Natural killer cell (primary cell): ENCODE measurements at regions not wholly inside any gene's neighbourhood (a gene's known extent, or its start where the extent isn't known, plus 50 kb on each side); places are given as distances from the start of the nearest gene placed in this dataset.

Experiments used
- ATAC-seq, 3 donors: fragments of 150-1000 bp in 2 of 3; fragments of 200-7000 bp in 1 of 3; cut with Tn5 transposase; 1 replicate in 1 of 3; 2 replicates in 2 of 3; pipeline ENCODE4 v1.10.0; 2021; ENCODE audit warnings: mild to moderate bottlenecking in 2 of 3, moderate library complexity in 2 of 3
- DNase-seq, 2 donors: peaks; one replicate each; pipeline versions ENCODE4 v3.0.0 to v3.0.0-alpha.2; 2013 to 2021; ENCODE audit warnings: mixed read lengths in 1 of 2
- H3K27ac ChIP-seq: one replicate; pipeline ENCODE4 v1.5.1; 2013; ENCODE audit warnings: mild to moderate bottlenecking, low read length
- H3K27me3 ChIP-seq: one replicate; pipeline ENCODE4 v1.6.1; 2013; ENCODE audit warnings: low read length; ENCODE audit not compliant: control insufficient read depth, insufficient read depth
- H3K36me3 ChIP-seq: one replicate; pipeline ENCODE4 v1.6.1; 2013; ENCODE audit warnings: low read length; ENCODE audit not compliant: control insufficient read depth, insufficient read depth
- H3K4me1 ChIP-seq: one replicate; pipeline ENCODE4 v1.6.1; 2013; ENCODE audit warnings: low read length; ENCODE audit not compliant: control insufficient read depth, insufficient read depth
- H3K4me3 ChIP-seq: one replicate; pipeline ENCODE4 v1.5.1; 2013; ENCODE audit warnings: low read length
- H3K9me3 ChIP-seq: one replicate; pipeline ENCODE4 v1.6.1; 2013; ENCODE audit warnings: low read length; ENCODE audit not compliant: control insufficient read depth, insufficient read depth
- H3K27ac Mint-ChIP-seq, 2 donors: one replicate each; pipeline ENCODE4 v1.8.0; 2022; ENCODE audit warnings: mild to moderate bottlenecking in 2 of 2, mixed read lengths in 2 of 2, moderate library complexity in 1 of 2
- H3K27me3 Mint-ChIP-seq, 2 donors: one replicate each; pipeline ENCODE4 v1.8.0; 2022; ENCODE audit warnings: low read depth in 2 of 2, mixed read lengths in 2 of 2
- H3K36me3 Mint-ChIP-seq: one replicate; pipeline ENCODE4 v1.8.0; 2022; ENCODE audit warnings: mixed read lengths
- H3K4me1 Mint-ChIP-seq, 2 donors: one replicate each; pipeline ENCODE4 v1.8.0; 2022; ENCODE audit warnings: mixed read lengths in 2 of 2
- H3K4me3 Mint-ChIP-seq: one replicate; pipeline ENCODE4 v1.8.0; 2022; ENCODE audit warnings: mild to moderate bottlenecking, moderate library complexity, mixed read lengths
- H3K9me3 Mint-ChIP-seq, 2 donors: one replicate each; pipeline ENCODE4 v1.8.0; 2022; ENCODE audit warnings: mixed read lengths in 2 of 2
- CTCF ChIP-seq: fragments of 200-600 bp; IDR thresholded peaks from one replicate; pipeline ENCODE4 v1.8.0; 2022; ENCODE audit warnings: antibody characterized with exemption
- WGBS: methylation state at CpG from one replicate; pipeline ENCODE4 v1.1.7; 2013; ENCODE audit warnings: missing lambda C conversion rate; ENCODE audit not compliant: insufficient coverage; 5-methylcytosine and 5-hydroxymethylcytosine counted together
- intact Hi-C: fragments of 100-400 bp; cut with micrococcal nuclease; formaldehyde crosslinking; loops from one replicate; pipeline ENCODE4 v1.14.2; 2022

- WGBS: 92% methylated on average over 3 of the region's 3 CpGs
- DNase-seq (no peak), ATAC-seq (no peak)
- intact Hi-C loops: no loop called here
- Mint-ChIP-seq H3K36me3 (no peaks in the 10 kb centered on the region), H3K9me3 (no peaks in the 10 kb centered on the region), H3K4me1 (no peaks in the 10 kb centered on the region), H3K27me3 (peaks cover 0 to 3% of the 10 kb centered on the region in 2 donors), H3K4me3 (no peak overlapping the region), H3K27ac (no peak overlapping the region)
- Histone ChIP-seq H3K4me3 (no peak overlapping the region), H3K9me3 (peaks cover 7% of the 10 kb centered on the region), H3K27ac (no peak overlapping the region), H3K36me3 (no peaks in the 10 kb centered on the region), H3K4me1 (no peaks in the 10 kb centered on the region), H3K27me3 (no peaks in the 10 kb centered on the region)
- TF ChIP-seq CTCF: no peak
These were observed 124.0 kb downstream of the OLFM1 start for GRCh38 chr9:135211524-135211890.

GRCh38 chr9:135212961-135213360 lies 125.5 kb downstream of the OLFM1 start:
- no peaks in the 10 kb centered on the region for H3K4me1 ChIP-seq
- Mint-ChIP-seq H3K4me3 (no peak overlapping the region), H3K36me3 (no peaks in the 10 kb centered on the region), H3K27ac (no peak overlapping the region), H3K27me3 (peaks cover 0 to 5% of the 10 kb centered on the region in 2 donors), H3K9me3 (no peaks in the 10 kb centered on the region), H3K4me1 (no peaks in the 10 kb centered on the region)
- no peaks in the 10 kb centered on the region for H3K27me3 ChIP-seq
- no peak for DNase-seq
- no peaks in the 10 kb centered on the region for H3K36me3 ChIP-seq
- TF ChIP-seq CTCF: no peak
- ATAC-seq: no peak
- H3K4me3 ChIP-seq: no peak overlapping the region
- WGBS: 97% methylated on average over 5 of the region's 5 CpGs
- H3K9me3 ChIP-seq: peaks cover 7% of the 10 kb centered on the region
- intact Hi-C loops: no loop called here
- H3K27ac ChIP-seq: no peak overlapping the region

- Histone ChIP-seq H3K27me3 (no peaks in the 10 kb centered on the region), H3K4me3 (no peak overlapping the region), H3K36me3 (no peaks in the 10 kb centered on the region), H3K4me1 (no peaks in the 10 kb centered on the region), H3K9me3 (peaks cover 7% of the 10 kb centered on the region), H3K27ac (no peak overlapping the region)
- Mint-ChIP-seq H3K4me1 (no peaks in the 10 kb centered on the region), H3K27me3 (peaks cover 0 to 5% of the 10 kb centered on the region in 2 donors), H3K36me3 (no peaks in the 10 kb centered on the region), H3K4me3 (no peak overlapping the region), H3K27ac (no peak overlapping the region), H3K9me3 (no peaks in the 10 kb centered on the region)
- no peak for DNase-seq
- intact Hi-C loops: no loop called here
- WGBS: 88% methylated on average over 9 of the region's 9 CpGs
- ATAC-seq: no peak
- TF ChIP-seq CTCF: no peak
These were observed 126.1 kb downstream of the OLFM1 start for GRCh38 chr9:135213566-135213965.

GRCh38 chr9:135214054-135214640 lies 126.7 kb downstream of the OLFM1 start:
- Histone ChIP-seq H3K27me3 (no peaks in the 10 kb centered on the region), H3K27ac (no peak overlapping the region), H3K9me3 (peaks cover 7% of the 10 kb centered on the region), H3K36me3 (no peaks in the 10 kb centered on the region), H3K4me3 (no peak overlapping the region), H3K4me1 (no peaks in the 10 kb centered on the region)
- ATAC-seq (no peak), DNase-seq (no peak)
- H3K27ac Mint-ChIP-seq: no peak overlapping the region
- intact Hi-C loops: no loop called here
- peaks cover 0 to 5% of the 10 kb centered on the region in 2 donors for H3K27me3 Mint-ChIP-seq
- H3K4me1 Mint-ChIP-seq: no peaks in the 10 kb centered on the region
- no peaks in the 10 kb centered on the region for H3K36me3 Mint-ChIP-seq
- TF ChIP-seq CTCF: no peak
- no peak overlapping the region for H3K4me3 Mint-ChIP-seq
- 86% methylated on average over 19 of the region's 19 CpGs for WGBS
- no peaks in the 10 kb centered on the region for H3K9me3 Mint-ChIP-seq
